ENCODE measurements at regions not wholly inside any gene's neighbourhood (a gene's known extent, or its start where the extent isn't known, plus 50 kb on each side); places are given as distances from the start of the nearest gene placed in this dataset.

DNA sequence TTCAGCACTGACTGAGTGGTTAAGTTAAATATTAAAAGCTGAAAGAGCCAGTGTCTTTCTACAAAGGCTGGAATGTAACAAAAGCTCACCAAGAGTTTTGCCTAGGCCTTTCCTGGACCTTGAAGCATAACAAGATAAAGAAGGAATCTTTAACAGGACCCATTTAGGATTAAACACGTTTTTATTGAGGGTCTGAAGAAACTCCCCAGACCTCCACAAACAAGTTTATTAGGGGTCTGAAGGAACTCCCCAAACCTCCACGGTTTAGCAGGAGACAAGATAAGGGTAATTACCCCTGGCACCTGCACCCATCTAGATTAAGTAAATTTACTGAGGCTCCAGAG is 104.0 kb downstream of the ACAA2 start (continued):
- TF ChIP-seq EZH2phosphoT487 (IDR thresholded peaks at IDR 0.05; ENCODE audit: borderline replicate concordance, low read depth) (no peak), FOSL2 (IDR thresholded peaks at IDR 0.05; ENCODE audit: borderline replicate concordance, low read depth) (no peak), YY1 (IDR thresholded peaks at IDR 0.05; ENCODE audit: low read depth) (no peak), ELF1 (IDR thresholded peaks at IDR 0.05) (no peak), POLR2AphosphoS5 (IDR thresholded peaks at IDR 0.05; ENCODE audit: low read depth, low read length) (no peak), FOXJ3 (CRISPR knock-in tag; IDR thresholded peaks at IDR 0.05) (no peak)

GRCh38 chr18:49708662-49709346 is 104.5 kb downstream of the ACAA2 start:
- Histone ChIP-seq H3K27ac (ENCODE audit: low read depth in 2 of 2, low read length in 1 of 2) (no peak overlapping the region), H3K79me2 (ENCODE audit: insufficient read depth) (no peaks in the 10 kb centered on the region), H3K4me3 (ENCODE audit: low read depth in 2 of 2, low read length in 1 of 2) (no peak overlapping the region), H3K9ac (no peak overlapping the region), H3K9me2 (no peaks in the 10 kb centered on the region), H3K4me2 (no peak overlapping the region), H3K36me3 (replicated peaks in 1 of 2; ENCODE audit: control insufficient read depth in 1 of 2, insufficient read depth in 2 of 2, low read length in 1 of 2) (no peaks in the 10 kb centered on the region), H4K20me1 (ENCODE audit: insufficient read depth) (no peaks in the 10 kb centered on the region), H3K9me3 (0 out of 2 replicates have a peak, but pooled peaks cover 4% of the 10 kb centered on the region), H3K4me1 (ENCODE audit: control insufficient read depth in 1 of 2, insufficient read depth in 2 of 2, low read depth in 1 of 2, low read length in 1 of 2) (peaks cover 0 to 8% of the 10 kb centered on the region in 2 experiments; a peak in 2 of 4 replicates), H3F3A (replicated peaks; ENCODE audit: insufficient read depth) (peaks cover 4% of the 10 kb centered on the region), H2AFZ (ENCODE audit: low read depth) (no peak overlapping the region), H3K27me3 (ENCODE audit: insufficient read depth) (no peaks in the 10 kb centered on the region)
- ChIA-PET CTCF (no interaction called here), POLR2A (no interaction called here)
- no peak for DNase-seq
- TF ChIP-seq TCF12 (IDR thresholded peaks at IDR 0.05): no peak
- TF ChIP-seq, protein P1, sequence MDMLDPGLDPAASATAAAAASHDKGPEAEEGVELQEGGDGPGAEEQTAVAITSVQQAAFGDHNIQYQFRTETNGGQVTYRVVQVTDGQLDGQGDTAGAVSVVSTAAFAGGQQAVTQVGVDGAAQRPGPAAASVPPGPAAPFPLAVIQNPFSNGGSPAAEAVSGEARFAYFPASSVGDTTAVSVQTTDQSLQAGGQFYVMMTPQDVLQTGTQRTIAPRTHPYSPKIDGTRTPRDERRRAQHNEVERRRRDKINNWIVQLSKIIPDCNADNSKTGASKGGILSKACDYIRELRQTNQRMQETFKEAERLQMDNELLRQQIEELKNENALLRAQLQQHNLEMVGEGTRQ (IDR thresholded peaks at IDR 0.05; ENCODE audit: borderline replicate concordance, low read depth, low read length): no peak
- no peak for TF ChIP-seq TEAD4 (IDR thresholded peaks at IDR 0.05; ENCODE audit: borderline replicate concordance, insufficient read depth)
- no peak for TF ChIP-seq GABPA (IDR thresholded peaks at IDR 0.05; ENCODE audit: low read depth)
- no peak for TF ChIP-seq GATA2 (CRISPR knock-in tag; IDR thresholded peaks at IDR 0.05)
- no peak for TF ChIP-seq SIN3A (IDR thresholded peaks at IDR 0.05; ENCODE audit: borderline replicate concordance, low read depth, low read length)
- no peak for TF ChIP-seq FOXJ3 (CRISPR knock-in tag; IDR thresholded peaks at IDR 0.05)
- no peak for TF ChIP-seq CHD2 (IDR thresholded peaks at IDR 0.05; ENCODE audit: low read length, partially characterized antibody)
- TF ChIP-seq RFX5 (IDR thresholded peaks at IDR 0.05; ENCODE audit: low read length): no peak
- TF ChIP-seq TAF1 (IDR thresholded peaks at IDR 0.05; ENCODE audit: borderline replicate concordance, low read depth, low read length): no peak
- TF ChIP-seq MEF2A (IDR thresholded peaks at IDR 0.05; ENCODE audit: borderline replicate concordance, low read depth): no peak
- TF ChIP-seq RCOR1 (IDR thresholded peaks at IDR 0.05; ENCODE audit: low read length): no peak
- TF ChIP-seq REST (IDR thresholded peaks at IDR 0.05; ENCODE audit: low read depth, low read length): no peak
- no peak for TF ChIP-seq NFIC (IDR thresholded peaks at IDR 0.05; ENCODE audit: borderline replicate concordance)
- TF ChIP-seq YY1 (IDR thresholded peaks at IDR 0.05; ENCODE audit: low read depth): no peak
- no peak for TF ChIP-seq ELF1 (IDR thresholded peaks at IDR 0.05)
- no peak for TF ChIP-seq FOSL2 (IDR thresholded peaks at IDR 0.05; ENCODE audit: borderline replicate concordance, low read depth)
- WGBS (ENCODE audit: low lambda C conversion rate): 78% methylated on average over 5 of the region's 6 CpGs
